CD4-positive, alpha-beta T cell treated with Interleukin-21 for 1 hour (primary cell): ENCODE measurements at regions not wholly inside any gene's neighbourhood (a gene's known extent, or its start where the extent isn't known, plus 50 kb on each side); places are given as distances from the start of the nearest gene placed in this dataset.

Experiments
- DNase-seq: peaks from one replicate; pipeline ENCODE4 v3.0.0-alpha.2; 2020

DNA sequence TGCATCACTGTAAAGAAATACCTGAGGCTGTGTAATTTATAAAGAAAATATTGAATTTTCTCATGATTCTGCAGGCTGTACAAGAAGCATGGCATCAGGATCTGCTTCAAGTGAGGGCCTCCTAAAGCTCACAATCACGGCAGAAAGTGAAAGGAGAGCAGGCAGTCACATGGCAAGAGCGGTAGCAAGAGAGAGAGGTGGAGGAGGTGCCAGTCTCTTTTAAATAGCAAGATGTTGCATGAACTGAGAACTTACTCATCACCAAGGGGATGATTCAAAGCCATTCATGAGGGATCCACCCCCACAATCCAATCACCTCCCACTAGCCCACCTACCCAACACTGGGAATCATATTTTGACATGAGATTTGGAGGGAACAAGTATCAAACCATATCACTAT, 184.5 kb upstream of the PAPPA start:
- DNase-seq: no peak

DNA sequence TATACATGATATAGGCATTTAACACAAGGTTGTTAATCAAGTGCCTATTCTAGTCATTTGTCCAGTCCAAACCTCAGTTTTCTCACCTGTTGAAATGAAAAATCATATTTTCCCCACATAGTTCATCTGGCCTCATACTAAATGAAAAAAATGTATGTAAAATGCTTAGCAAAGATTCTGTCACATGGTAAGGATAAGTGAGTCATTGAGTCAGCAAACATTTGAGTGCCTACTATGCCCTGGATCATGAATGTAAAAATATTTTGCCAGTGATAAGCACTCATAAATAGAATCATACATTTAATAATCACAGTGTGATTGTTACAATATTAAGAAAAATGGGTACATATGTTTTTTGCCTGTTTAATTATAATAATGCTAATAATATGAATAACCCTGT, 181.2 kb upstream of the PAPPA start:
- DNase-seq: no peak

DNA sequence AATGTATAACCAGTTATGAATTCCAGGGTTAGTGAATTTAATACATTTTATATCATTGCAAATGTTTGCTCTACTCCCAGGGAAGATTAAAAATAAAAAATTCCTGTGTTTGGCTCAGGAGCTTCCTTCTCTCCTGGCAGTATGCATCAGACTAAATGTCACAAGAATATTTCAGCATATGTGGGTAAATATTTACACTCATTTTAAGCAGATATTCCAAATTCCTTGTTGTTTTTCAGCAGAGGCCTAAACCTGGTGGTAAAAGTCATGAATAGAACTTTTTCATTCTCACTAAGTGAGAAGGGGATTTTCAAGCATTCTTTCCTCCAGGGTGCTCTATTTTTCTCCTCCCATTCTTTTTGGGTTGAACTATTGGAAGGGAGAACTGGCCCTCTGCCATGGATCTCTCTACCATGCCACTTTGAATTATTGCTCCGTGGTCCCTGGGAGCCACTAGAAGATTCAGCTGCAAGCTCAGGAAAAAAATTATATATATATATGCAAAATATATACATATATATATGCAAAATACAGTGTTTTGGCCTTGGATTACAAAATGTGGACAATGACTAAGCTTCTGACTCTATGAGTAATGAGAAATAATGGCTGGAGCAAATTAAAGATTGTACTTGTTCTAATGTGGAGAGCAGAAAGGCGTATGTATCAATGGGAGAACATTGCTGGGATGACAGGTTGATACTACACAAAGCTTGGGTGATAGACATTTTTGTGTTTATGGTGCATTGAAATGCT, 180.6 kb upstream of the PAPPA start:
- no peak for DNase-seq

DNA sequence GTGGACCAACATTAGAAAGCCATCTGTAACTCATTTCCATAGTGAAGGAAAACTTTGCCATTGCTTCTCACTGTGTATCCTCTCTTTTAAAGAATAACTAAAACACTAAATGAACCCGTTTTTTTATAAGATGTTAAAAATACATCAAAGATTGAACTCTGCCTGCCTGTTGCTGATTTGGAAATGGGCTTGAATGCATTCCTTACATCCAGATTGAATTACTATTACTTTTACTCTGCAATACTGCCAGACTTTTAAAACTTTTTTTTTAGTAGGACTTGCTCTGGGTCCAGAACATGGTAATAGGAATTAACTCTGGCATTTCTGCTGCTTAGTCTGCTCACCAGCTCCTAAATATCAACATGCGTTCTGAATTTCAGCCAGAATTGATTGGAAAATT, 176.8 kb upstream of the PAPPA start:
- DNase-seq: no peak

DNA sequence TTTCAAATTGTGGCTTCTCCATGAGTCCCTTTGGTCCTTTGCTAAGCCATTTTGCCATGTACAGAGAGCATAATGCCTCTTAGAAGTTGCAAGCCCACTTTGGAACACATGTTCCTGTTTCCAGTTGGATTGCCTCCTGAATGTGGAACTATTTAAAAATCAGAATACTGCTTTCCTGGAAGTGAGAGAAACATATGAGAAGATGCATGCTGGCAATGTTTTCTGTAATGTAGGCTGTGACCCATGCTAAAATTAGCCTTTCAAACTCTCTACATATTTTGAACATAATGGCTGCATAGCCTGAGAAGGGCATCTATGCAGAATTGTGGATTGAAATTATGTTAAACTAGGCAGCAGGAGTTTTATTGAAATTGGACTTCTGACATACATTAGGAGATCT, 175.5 kb upstream of the PAPPA start:
- no peak for DNase-seq

DNA sequence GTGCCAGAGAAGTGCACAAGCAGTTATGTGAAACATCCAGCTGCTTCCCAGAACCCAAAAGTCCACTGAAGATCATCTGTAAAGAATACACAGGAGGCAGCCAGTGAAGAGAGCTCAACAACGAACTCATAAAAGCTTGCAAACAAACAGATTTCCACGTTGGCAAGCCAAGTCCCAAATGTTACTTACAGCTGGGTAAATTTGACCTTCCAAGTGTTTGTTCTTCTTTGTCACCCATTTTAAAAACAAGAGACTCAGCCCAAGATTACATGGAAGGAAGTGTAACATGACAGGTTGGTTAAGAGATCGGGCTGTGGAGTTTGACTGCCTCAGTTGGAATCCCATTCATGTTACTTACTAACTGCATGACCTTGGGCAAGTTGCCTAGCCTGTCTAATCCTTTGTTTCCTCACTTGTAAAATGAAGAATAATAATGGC, 174.9 kb upstream of the PAPPA start:
- DNase-seq: no peak

DNA sequence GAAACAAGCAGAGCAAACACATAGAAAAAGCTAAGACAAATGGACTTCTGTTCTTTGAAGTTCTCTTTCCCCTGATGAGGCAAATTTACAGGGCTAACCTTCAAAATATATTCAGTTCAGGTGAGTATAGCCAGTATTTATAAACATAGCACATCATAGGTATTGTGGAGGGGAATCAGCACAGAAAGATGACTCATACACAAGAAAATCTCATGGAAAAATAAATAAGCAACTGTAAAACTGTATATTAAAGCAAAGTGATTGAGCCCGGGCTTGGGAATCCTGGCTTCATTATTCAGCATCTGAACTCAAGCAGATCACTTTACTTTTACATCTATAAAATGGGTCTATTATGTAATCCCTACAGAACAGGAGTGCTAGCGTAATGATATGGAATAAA, 173.5 kb upstream of the PAPPA start:
- no peak for DNase-seq

DNA sequence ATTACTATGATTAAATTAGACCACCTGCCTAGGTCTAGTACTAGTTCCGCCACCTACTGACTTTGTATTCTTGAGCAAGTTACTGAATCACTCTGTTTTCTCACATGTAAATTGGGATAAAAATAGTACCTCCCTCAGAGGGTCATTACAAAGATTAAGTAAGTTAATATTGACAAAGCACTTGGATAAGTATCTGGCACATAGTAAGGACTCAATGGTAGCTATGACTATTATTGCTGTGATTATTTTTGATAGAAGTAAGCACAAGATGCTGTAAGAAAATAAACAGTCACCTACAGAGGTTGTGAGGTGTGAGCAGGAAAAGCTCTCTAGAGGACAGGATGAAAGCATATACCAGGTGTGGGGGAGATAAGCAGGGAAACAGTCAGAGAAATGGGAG, 173.1 kb upstream of the PAPPA start:
- DNase-seq: no peak

DNA sequence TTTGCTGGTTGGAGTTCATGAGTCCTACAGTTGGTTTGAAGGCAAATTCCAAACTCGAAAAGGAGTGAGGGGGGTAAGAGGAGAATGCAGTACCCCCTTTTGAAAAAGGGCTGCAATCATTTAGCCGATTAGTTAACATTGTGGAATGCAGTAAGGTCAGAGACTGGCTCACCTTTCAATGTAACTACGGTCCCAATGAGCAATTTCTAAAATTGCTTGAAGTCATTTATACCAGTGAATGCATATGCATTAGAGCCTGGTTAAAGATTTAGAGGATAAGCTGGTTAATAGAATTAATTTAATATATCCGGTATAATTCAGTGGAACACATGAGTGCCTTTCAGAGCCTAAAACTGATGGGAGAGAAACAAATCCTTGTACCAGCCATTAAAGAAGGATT, 172.6 kb upstream of the PAPPA start:
- no peak for DNase-seq

DNA sequence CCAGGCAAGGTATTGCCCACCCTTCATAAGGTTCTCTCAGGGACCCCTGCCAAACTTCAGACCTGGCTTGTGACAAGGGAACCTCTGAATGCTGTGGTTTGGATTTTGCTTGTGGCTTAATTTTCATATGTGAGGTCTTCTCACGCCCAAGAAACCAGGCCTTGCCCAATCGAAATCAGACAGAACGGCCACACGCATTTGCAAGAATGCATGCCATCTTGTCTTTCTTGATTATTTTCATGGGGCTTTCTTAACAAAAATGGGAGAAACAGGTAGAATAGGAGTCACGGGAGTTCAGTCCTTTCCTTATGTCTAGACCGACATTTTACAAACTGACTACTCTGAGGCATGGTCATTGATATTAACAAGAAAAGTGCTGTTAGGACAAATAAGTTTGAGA, 170.2 kb upstream of the PAPPA start:
- DNase-seq: no peak

DNA sequence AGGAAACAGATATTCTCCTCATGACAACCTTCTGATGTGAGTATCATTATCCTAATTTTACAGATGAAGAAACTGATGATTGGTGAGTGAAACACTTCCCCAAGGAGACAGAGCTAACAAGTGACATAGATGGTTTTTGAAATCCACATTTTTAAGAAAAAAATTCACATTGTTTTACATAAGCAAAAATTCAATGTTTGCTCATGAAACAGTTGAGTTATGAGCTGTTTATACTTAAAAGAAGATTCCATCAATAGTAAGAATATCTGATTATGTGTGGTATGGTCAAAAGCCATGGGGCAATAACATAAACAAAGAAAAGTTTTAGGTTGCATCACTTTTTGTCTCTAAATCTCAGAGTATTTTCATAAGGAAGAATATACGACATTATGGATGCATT, 167.9 kb upstream of the PAPPA start:
- DNase-seq: no peak

DNA sequence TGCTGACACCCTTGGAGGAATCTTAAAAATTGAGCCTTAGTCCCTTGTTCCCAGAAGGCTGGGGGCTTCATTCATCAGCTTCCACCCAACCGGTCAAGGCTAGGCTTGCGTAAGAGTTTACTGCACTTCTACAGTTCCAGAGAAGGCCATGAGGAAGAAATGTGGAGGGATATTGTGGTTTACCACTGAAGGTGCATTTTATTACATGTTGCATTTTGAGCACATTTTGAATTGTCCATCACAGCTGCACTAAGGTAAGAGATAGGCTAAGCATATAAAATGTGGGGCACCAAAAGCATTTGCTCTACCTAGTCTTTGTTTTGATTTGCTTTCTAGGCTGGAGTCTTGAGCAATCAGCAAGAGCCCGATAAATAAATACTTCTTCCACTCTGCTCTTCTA, 167.1 kb upstream of the PAPPA start:
- DNase-seq: no peak

DNA sequence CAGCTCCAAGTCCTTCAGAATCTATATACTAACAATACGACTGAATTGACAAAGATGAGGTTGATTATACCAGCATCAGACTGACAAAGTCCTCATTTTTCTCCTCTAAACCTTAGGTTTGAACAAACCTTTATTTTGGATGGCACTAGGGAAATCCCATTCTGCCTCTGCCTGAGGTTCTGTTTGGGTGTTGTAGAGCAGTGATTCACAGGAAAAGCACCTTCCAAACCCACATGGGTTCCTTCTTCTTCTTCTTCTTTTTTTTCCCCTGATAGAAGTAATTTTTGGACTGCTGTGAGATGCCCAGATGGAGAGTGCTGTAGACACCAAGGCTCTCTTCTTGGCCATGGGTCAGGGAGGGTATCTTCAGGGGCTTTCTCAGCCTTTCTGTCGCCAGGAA, 164.9 kb upstream of the PAPPA start:
- no peak for DNase-seq

DNA sequence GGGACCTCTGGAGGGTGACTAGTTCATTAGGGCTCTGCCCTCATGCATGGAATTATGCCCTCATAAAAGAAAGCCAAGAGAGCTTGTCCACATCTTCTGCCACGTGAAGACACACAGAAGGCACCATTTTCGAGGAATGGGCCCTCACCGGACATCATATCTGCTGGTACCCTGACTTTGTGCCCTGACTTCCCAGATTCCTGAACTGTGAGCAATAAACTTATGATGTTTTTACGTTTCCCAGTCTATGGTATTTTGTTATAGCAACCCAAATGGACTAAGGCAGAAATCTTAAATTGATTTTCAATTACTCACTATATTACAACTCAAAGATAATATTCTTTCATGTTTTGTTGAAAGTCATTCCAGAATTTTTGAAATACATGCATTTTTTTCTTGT, 163.8 kb upstream of the PAPPA start:
- DNase-seq: no peak

DNA sequence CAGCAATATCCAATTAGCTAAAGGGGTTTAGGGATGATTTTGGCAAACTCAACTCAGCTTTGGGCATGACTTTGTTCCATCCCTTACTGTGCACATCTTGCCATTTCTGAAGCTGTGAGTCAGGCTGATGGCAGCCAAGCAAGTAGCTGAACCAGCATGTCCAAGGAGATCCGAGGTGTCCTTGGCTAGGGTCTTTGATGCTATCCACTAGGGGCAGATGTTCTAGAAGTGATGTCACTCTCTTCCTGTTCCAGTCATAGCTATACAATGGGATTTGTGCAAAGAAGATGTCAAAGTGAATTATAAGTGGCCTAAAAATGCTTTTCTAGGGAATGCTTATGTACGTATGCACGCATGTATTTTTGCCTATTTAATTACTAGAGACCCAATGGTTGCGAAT, 160.8 kb upstream of the PAPPA start:
- no peak for DNase-seq

DNA sequence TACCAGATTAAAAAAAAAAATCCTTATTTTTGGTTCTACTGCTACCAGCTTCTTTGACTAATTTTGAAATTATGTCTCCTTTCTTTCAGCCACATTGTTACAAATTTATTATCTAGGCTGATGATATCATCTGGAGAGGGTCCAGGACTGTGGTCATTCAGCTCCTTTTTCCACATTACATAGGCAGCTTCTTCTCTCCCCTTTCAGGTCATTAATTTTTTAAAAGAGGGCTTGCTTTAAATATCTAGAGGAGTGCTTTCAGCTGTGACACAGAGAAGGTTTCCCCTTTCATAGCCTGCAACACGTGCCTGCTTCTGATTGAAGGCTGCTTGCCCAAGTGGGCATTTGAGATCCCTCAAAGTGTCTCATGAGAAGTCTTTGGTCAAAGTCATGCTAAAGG, 155.7 kb upstream of the PAPPA start:
- DNase-seq: no peak

DNA sequence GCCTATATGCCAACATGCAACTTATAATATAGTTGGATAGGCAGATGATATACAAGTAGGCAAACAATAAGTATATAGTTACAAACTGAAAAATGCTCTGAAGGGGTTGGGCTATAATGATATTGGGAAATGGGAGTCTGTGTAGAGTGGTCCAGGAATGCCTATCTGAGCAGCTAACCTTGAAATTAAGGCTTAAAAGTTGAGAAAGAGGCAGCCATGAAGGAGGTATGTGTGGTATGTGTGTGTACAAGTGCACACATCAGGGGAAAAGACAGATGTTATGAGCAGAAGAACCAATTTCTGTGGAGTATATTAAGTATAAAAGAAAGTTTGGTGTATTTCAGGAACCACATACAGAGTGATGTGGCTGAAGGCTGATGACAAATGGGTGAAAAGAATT, 154.9 kb upstream of the PAPPA start:
- no peak for DNase-seq

DNA sequence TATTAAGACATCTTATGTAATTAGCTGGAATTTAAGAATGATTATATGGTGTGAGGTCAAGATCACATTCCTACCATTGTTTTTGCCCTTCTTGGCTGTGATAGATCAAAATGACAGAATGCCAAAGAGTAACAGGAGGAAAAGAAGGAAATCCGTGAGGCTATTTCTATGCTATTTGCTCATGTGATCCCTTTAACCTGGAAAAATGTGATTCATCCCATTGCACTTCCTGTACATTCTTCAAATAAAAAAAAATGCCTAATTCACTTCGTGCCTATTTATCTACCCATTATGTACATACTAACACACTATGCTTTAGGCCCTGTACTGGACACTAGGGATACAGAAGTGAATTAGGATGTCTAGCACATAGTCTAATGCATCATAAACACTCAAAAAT, 154.1 kb upstream of the PAPPA start:
- DNase-seq: no peak

DNA sequence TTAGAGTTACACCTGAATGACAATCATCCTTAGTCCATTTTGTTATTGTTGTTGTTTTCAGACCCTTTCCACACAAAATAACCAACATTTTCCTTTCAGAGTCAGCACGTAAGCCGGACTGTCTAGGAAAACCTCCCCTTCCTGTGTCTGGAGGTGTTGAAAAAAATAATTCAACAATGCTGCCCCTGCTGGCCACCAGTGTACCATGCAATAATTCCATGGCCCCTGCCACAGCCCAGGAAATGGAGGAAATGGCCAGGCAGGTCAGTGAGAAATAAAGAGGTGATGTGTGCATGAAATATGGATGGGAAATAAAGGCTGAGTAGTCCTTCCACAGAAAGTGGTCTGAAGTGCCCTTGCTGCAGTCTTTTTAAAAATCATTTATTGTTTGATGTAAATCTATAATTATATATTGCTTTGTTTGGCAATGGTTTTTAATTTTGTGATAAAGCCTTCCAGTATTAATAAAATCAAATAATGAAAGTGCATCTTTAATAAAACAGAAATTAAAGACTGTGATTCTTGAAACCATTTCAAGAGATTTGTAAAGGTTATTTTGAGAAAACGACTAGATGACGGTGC, 152.8 kb upstream of the PAPPA start:
- no peak for DNase-seq

DNA sequence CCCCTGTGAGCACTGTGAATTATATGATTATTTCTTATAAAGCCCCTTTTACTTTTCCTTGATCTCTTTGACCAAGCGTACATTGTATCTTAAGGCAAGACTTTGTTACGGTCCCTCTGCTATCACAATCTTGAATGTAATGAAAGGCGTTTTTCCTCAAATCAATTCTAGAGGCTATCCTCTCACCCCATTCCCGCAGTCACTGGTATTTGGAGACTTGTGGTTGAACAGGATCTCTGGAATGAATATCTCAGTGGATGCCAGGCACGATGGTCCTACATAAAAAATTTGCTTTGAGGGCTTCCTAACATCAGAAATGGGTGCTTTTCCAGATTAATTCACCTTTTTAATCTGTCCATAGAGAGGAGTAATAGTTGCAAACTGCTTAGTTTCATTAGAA, 151.4 kb upstream of the PAPPA start:
- no peak for DNase-seq

DNA sequence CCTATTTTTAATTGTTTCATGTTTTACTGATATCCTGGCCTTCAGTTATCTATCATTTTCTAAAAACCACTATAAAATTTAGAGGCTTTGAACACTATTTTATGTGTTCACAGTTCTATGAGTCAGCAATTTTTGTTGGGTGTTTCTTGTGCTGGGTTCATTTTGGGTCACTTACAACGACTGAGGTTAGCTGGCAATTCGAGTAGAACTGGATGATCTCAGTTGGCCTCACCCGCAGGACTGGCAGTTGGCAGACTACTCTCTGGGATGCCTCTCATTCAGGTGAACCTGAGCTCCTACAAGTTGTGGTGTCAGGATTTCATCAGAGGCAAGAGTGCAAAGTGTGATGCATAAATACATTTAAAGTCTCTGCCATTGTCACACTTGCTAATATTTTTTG, 151.0 kb upstream of the PAPPA start:
- DNase-seq: no peak

DNA sequence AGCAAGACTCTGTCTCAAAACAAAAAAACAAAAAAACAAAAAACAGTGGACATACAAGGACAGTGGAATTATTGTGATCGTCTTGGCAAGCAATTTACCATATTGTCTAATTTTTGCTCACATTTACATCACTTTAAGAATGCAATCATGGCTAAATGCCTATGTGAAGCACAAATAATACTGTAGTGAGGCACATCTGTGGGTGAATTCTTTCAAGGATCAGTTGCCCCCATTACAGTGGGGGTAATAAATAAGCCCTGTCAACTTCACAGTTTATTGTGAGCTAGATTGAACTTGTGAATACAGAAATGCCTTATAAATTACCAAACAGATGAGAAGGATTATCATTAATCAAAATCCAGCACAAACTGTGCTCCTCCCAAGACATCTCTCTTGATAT, 150.2 kb upstream of the PAPPA start:
- DNase-seq: no peak

DNA sequence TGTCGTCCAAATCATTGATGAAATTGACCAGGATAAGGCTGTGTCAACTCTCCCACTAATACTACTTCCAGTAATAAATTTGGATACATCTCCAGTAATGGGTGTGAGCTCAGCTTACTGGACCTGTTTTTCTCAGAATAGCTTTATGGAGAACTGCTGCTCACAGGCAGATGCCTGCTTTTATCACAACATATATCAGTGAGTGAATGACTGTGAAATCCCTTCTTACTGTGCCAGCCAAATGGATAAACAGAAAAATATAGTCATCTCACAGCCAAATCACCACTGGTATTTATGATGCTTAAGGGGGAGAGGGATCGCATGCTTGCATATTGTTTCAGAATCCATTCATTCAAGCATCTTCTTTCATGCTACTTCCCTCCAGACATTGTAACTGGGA, 148.4 kb upstream of the PAPPA start:
- DNase-seq: no peak

DNA sequence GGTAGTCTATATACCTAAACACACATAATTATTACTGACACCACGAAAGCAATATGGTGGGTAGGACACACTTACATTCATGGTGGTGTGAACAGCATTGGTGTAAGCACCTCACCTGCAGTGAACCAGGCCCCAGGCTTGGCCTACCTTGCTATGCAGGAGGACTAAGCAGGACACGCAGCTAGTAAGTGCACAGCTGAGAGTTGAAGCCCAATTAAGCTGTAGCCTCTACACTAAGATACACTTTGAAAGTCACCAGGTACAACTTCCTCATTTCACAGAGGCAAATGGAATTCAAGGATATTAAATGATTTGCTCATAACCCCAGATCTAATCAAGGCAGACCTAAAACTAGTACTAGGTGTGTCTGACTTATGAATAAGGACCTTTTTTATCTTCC, 145.8 kb upstream of the PAPPA start:
- no peak for DNase-seq

DNA sequence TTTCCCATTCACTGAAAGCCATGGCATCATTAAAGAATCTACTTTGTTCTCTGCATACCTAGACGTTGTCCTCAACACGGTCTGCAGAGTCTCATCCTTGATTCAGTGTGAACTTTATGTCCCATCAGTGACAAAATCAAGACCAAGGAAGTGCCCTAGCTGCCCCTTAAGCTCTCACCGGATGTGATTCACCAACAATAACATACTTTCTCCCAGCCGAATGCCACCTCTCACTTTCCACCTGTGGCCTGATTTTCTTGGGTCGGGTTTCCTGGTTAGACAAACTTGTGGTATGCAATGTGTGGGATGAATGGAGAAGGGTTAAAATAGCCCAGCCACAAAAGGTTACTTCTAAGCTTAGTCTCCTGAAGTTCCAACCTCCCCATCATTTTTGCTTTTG, 145.3 kb upstream of the PAPPA start:
- no peak for DNase-seq
